DND-41 (cell line): ENCODE measurements at regions not wholly inside any gene's neighbourhood (a gene's known extent, or its start where the extent isn't known, plus 50 kb on each side); places are given as distances from the start of the nearest gene placed in this dataset.

Experiments used
- EZH2 ChIP-seq: IDR thresholded peaks from 3 replicates; pipeline ENCODE4 v1.6.1; 2012; ENCODE audit warnings: borderline replicate concordance, low read depth, mild to moderate bottlenecking, moderate library complexity, low read length, inconsistent platforms; ENCODE audit not compliant: severe bottlenecking
- TF ChIP-seq, protein P1 (sequence below): IDR thresholded peaks from 2 replicates; pipeline ENCODE4 v1.5.1; 2012; ENCODE audit warnings: borderline replicate concordance, low read length, moderate library complexity, mild to moderate bottlenecking; ENCODE audit not compliant: poor library complexity, severe bottlenecking; ENCODE audit errors: extremely low read depth

DNA sequence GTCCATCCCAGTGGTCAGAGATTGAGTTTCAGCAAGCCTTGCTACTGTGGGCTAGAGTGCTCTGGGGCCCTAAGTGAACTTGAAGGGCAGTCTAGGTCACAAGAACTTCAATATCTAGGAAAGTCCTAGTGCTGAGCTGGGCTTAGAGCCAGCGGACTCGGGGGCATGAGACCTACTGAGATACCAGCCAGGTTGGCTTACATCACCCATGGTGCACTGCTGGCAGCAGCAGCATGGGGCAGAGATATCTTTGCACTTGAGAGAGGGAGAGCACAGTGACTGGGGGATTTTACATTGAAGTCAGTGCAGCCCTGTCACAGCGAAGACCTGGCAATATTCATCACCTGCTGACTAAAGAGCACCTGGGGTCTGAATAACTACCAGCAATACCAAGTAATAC is 158.3 kb upstream of the PRKD1 start:
- TF ChIP-seq, protein P1, sequence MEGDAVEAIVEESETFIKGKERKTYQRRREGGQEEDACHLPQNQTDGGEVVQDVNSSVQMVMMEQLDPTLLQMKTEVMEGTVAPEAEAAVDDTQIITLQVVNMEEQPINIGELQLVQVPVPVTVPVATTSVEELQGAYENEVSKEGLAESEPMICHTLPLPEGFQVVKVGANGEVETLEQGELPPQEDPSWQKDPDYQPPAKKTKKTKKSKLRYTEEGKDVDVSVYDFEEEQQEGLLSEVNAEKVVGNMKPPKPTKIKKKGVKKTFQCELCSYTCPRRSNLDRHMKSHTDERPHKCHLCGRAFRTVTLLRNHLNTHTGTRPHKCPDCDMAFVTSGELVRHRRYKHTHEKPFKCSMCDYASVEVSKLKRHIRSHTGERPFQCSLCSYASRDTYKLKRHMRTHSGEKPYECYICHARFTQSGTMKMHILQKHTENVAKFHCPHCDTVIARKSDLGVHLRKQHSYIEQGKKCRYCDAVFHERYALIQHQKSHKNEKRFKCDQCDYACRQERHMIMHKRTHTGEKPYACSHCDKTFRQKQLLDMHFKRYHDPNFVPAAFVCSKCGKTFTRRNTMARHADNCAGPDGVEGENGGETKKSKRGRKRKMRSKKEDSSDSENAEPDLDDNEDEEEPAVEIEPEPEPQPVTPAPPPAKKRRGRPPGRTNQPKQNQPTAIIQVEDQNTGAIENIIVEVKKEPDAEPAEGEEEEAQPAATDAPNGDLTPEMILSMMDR: no peak
- no peak for TF ChIP-seq EZH2
